ENCODE measurements at regions not wholly inside any gene's neighbourhood (a gene's known extent, or its start where the extent isn't known, plus 50 kb on each side); places are given as distances from the start of the nearest gene placed in this dataset.

DNA sequence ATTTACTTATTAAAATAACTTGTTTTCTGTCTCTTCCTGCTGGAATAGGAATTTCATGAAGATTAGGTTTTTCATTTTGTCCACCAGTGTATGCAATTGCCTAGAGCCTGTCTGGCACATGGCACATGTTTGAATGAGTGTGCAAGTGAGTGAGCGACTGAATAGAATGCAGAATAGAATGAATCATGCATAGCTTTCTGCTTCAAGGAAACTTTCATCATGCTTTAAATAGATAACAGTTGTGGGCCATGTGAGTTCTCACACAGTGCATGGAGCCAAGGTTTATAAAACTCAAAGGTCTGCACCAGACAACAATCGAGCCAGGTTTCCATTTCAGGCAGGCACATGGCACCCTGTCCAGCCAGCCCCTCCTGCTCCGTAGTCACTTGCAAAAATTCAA, 74.2 kb upstream of the HECW1 start:
- no peak overlapping the region for H3K27ac ChIP-seq (ENCODE audit: low read depth)
- no peak for ATAC-seq

More for the DNA sequence above, 74.2 kb upstream of the HECW1 start:
- H3K36me3 Mint-ChIP-seq (ENCODE audit: low read depth) = no peaks in the 10 kb centered on the region
- H3K27ac Mint-ChIP-seq = no peak overlapping the region
- Histone ChIP-seq H3K27me3 (ENCODE audit: insufficient read depth) (no peaks in the 10 kb centered on the region), H3K36me3 (ENCODE audit: insufficient read depth) (no peaks in the 10 kb centered on the region), H3K4me3 (no peak overlapping the region), H4K20me1 (replicated peaks; ENCODE audit: insufficient read depth) (no peaks in the 10 kb centered on the region), H2AFZ (no peak overlapping the region), H3K4me2 (no peak overlapping the region), H3F3A (replicated peaks; ENCODE audit: low read depth) (no peaks in the 10 kb centered on the region), H3K9me2 (ENCODE audit: insufficient read depth) (peaks cover 21% of the 10 kb centered on the region), H3K4me1 (ENCODE audit: insufficient read depth) (peaks cover 5% of the 10 kb centered on the region; the same call in 1 of the 2 replicates), H3K79me2 (replicated peaks; ENCODE audit: insufficient read depth) (no peaks in the 10 kb centered on the region)
- no peaks in the 10 kb centered on the region; the same call in 2 of the 3 replicates for H3K9me3 Mint-ChIP-seq
- TF ChIP-seq, protein P1, sequence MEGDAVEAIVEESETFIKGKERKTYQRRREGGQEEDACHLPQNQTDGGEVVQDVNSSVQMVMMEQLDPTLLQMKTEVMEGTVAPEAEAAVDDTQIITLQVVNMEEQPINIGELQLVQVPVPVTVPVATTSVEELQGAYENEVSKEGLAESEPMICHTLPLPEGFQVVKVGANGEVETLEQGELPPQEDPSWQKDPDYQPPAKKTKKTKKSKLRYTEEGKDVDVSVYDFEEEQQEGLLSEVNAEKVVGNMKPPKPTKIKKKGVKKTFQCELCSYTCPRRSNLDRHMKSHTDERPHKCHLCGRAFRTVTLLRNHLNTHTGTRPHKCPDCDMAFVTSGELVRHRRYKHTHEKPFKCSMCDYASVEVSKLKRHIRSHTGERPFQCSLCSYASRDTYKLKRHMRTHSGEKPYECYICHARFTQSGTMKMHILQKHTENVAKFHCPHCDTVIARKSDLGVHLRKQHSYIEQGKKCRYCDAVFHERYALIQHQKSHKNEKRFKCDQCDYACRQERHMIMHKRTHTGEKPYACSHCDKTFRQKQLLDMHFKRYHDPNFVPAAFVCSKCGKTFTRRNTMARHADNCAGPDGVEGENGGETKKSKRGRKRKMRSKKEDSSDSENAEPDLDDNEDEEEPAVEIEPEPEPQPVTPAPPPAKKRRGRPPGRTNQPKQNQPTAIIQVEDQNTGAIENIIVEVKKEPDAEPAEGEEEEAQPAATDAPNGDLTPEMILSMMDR (conservative IDR thresholded peaks at IDR 0.05; ENCODE audit: low read depth in 2 of 2) = no peak
- TF ChIP-seq STAT1 (IDR thresholded peaks at IDR 0.05; ENCODE audit: unreplicated experiment) (no peak), EZH2 (IDR thresholded peaks at IDR 0.05; ENCODE audit: low read depth, unreplicated experiment) (no peak), ZNF331 (CRISPR knock-in tag; IDR thresholded peaks at IDR 0.05; ENCODE audit: low read depth) (no peak), EZH2phosphoT487 (IDR thresholded peaks at IDR 0.05; ENCODE audit: unreplicated experiment) (no peak)
- TF ChIP-seq, protein P2, sequence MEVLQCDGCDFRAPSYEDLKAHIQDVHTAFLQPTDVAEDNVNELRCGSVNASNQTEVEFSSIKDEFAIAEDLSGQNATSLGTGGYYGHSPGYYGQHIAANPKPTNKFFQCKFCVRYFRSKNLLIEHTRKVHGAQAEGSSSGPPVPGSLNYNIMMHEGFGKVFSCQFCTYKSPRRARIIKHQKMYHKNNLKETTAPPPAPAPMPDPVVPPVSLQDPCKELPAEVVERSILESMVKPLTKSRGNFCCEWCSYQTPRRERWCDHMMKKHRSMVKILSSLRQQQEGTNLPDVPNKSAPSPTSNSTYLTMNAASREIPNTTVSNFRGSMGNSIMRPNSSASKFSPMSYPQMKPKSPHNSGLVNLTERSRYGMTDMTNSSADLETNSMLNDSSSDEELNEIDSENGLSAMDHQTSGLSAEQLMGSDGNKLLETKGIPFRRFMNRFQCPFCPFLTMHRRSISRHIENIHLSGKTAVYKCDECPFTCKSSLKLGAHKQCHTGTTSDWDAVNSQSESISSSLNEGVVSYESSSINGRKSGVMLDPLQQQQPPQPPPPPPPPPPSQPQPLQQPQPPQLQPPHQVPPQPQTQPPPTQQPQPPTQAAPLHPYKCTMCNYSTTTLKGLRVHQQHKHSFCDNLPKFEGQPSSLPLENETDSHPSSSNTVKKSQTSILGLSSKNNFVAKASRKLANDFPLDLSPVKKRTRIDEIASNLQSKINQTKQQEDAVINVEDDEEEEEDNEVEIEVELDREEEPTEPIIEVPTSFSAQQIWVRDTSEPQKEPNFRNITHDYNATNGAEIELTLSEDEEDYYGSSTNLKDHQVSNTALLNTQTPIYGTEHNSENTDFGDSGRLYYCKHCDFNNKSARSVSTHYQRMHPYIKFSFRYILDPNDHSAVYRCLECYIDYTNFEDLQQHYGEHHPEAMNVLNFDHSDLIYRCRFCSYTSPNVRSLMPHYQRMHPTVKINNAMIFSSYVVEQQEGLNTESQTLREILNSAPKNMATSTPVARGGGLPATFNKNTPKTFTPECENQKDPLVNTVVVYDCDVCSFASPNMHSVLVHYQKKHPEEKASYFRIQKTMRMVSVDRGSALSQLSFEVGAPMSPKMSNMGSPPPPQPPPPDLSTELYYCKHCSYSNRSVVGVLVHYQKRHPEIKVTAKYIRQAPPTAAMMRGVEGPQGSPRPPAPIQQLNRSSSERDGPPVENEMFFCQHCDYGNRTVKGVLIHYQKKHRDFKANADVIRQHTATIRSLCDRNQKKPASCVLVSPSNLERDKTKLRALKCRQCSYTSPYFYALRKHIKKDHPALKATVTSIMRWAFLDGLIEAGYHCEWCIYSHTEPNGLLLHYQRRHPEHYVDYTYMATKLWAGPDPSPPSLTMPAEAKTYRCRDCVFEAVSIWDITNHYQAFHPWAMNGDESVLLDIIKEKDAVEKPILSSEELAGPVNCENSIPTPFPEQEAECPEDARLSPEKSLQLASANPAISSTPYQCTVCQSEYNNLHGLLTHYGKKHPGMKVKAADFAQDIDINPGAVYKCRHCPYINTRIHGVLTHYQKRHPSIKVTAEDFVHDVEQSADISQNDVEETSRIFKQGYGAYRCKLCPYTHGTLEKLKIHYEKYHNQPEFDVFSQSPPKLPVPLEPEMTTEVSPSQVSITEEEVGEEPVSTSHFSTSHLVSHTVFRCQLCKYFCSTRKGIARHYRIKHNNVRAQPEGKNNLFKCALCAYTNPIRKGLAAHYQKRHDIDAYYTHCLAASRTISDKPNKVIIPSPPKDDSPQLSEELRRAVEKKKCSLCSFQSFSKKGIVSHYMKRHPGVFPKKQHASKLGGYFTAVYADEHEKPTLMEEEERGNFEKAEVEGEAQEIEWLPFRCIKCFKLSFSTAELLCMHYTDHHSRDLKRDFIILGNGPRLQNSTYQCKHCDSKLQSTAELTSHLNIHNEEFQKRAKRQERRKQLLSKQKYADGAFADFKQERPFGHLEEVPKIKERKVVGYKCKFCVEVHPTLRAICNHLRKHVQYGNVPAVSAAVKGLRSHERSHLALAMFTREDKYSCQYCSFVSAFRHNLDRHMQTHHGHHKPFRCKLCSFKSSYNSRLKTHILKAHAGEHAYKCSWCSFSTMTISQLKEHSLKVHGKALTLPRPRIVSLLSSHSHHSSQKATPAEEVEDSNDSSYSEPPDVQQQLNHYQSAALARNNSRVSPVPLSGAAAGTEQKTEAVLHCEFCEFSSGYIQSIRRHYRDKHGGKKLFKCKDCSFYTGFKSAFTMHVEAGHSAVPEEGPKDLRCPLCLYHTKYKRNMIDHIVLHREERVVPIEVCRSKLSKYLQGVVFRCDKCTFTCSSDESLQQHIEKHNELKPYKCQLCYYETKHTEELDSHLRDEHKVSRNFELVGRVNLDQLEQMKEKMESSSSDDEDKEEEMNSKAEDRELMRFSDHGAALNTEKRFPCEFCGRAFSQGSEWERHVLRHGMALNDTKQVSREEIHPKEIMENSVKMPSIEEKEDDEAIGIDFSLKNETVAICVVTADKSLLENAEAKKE (CRISPR knock-in tag; IDR thresholded peaks at IDR 0.05) = no peak
- TF ChIP-seq, protein P3, sequence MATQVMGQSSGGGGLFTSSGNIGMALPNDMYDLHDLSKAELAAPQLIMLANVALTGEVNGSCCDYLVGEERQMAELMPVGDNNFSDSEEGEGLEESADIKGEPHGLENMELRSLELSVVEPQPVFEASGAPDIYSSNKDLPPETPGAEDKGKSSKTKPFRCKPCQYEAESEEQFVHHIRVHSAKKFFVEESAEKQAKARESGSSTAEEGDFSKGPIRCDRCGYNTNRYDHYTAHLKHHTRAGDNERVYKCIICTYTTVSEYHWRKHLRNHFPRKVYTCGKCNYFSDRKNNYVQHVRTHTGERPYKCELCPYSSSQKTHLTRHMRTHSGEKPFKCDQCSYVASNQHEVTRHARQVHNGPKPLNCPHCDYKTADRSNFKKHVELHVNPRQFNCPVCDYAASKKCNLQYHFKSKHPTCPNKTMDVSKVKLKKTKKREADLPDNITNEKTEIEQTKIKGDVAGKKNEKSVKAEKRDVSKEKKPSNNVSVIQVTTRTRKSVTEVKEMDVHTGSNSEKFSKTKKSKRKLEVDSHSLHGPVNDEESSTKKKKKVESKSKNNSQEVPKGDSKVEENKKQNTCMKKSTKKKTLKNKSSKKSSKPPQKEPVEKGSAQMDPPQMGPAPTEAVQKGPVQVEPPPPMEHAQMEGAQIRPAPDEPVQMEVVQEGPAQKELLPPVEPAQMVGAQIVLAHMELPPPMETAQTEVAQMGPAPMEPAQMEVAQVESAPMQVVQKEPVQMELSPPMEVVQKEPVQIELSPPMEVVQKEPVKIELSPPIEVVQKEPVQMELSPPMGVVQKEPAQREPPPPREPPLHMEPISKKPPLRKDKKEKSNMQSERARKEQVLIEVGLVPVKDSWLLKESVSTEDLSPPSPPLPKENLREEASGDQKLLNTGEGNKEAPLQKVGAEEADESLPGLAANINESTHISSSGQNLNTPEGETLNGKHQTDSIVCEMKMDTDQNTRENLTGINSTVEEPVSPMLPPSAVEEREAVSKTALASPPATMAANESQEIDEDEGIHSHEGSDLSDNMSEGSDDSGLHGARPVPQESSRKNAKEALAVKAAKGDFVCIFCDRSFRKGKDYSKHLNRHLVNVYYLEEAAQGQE (IDR thresholded peaks at IDR 0.05; ENCODE audit: unreplicated experiment) = no peak
- H3K4me1 Mint-ChIP-seq = peaks cover 14% of the 10 kb centered on the region
- H3K27me3 Mint-ChIP-seq (ENCODE audit: insufficient read depth, low read depth, poor library complexity) = no peaks in the 10 kb centered on the region
- no peak for DNase-seq (ENCODE audit: low spot score)
- H3K4me3 Mint-ChIP-seq = no peak overlapping the region
